ENCODE measurements at regions not wholly inside any gene's neighbourhood (a gene's known extent, or its start where the extent isn't known, plus 50 kb on each side); places are given as distances from the start of the nearest gene placed in this dataset.
A peak's percentile ranks its signal among the peaks of the same experiment; 100 is the strongest.

DNA sequence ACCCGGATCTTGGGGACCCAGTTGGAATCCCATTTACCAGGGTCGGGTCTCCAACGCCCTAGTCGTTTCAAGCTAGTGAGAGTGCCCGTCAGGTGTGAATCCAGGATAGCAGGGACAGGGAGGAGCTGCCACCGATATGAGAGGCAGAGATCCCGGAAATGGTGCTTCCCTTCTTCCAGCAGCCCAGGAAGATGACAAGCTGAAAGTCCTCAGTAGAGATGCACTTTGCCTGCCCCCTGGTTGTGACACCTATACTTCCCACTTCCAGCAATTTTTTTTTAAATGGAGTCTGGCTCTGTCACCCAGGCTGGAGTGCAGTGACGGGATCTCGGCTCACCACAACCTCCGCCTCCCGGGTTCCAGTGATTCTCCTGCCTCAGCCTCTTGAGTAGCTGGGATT is 503.0 kb downstream of the NTRK3 start:
- BruUV-seq (replicated peaks), result no TSS peak
- Histone ChIP-seq H3K79me1 (ENCODE audit: low read depth in 1 of 2, low read length in 2 of 2) (no peaks in the 10 kb centered on the region), H3K9me3 (ENCODE audit: control insufficient read depth, insufficient read depth, low read length) (no peaks in the 10 kb centered on the region), H3K4me1 (ENCODE audit: control insufficient read depth, insufficient read depth, low read length) (peaks cover 14% of the 10 kb centered on the region), H3K18ac (ENCODE audit: low read depth, low read length) (no peak overlapping the region), H3K14ac (replicated peaks; ENCODE audit: low read depth, low read length) (no peak overlapping the region), H2BK120ac (ENCODE audit: low read depth, low read length) (peak overlapping the region; percentile 26; the same call in 1 of the 2 replicates), H3K56ac (ENCODE audit: extremely low read depth, insufficient read depth, low read length) (no peak overlapping the region), H3K36me3 (ENCODE audit: control insufficient read depth, insufficient read depth, low read length) (no peaks in the 10 kb centered on the region), H4K20me1 (ENCODE audit: insufficient read depth, low read length) (no peaks in the 10 kb centered on the region), H4K8ac (ENCODE audit: low read depth in 2 of 2, low read length in 2 of 2) (peak overlapping the region in 1 of 2 experiments; percentile 55; a peak in 2 of 4 replicates), H3K9me1 (ENCODE audit: insufficient read depth, low read length) (peaks cover under 1% of the 10 kb centered on the region; the same call in 1 of the 2 replicates), H4K91ac (ENCODE audit: insufficient read depth, low read depth, low read length) (peak overlapping the region; percentile 68), H2AFZ (replicated peaks; ENCODE audit: low read length, poor library complexity) (no peak overlapping the region), H3K4me2 (ENCODE audit: low read depth, low read length) (no peak overlapping the region), H2BK5ac (ENCODE audit: low read depth, low read length, poor library complexity, severe bottlenecking) (no peak overlapping the region), H3K9ac (ENCODE audit: low read depth, low read length) (no peak overlapping the region), H3K27ac (ENCODE audit: insufficient read depth, low read length) (no peak overlapping the region), H2BK20ac (ENCODE audit: low read depth, low read length) (no peak overlapping the region; the same call in 1 of the 2 replicates), H2AK5ac (ENCODE audit: low read depth, low read length) (no peak overlapping the region; the same call in 1 of the 2 replicates), H3K27me3 (ENCODE audit: control insufficient read depth, insufficient read depth, low read length) (no peaks in the 10 kb centered on the region), H4K5ac (ENCODE audit: low read depth, low read length) (no peak overlapping the region), H3K4me3 (ENCODE audit: insufficient read depth, low read depth, low read length) (no peak overlapping the region), H2AK9ac (replicated peaks; ENCODE audit: low read depth, low read length, poor library complexity) (no peak overlapping the region), H3K4ac (ENCODE audit: low read depth, low read length) (peak overlapping the region; percentile 15; the same call in 1 of the 2 replicates), H2BK15ac (ENCODE audit: low read depth, low read length) (0 out of 3 replicates have a peak overlapping the region, but pooled peaks have one; percentile 24), H3K23ac (ENCODE audit: low read depth, low read length) (no peak overlapping the region)
- dilution Hi-C loops (cut with HindIII; ENCODE audit: low sequenced_read_pairs, unreplicated experiment) (no loop called here), in situ Hi-C loops (cut with MboI; ENCODE audit: low sequenced_read_pairs) (no loop called here), intact Hi-C loops (cut with micrococcal nuclease) (loop anchor here (2.0 to 5.0 kb wide), 2 partner anchors 64 to 117 kb away; no protein-coding TSS in a partner anchor)
- no peak for DNase-seq
- POLR2A ChIA-PET (ENCODE audit: unreplicated experiment), result no interaction called here
- no peak for TF ChIP-seq RAD21 (IDR thresholded peaks at IDR 0.05; ENCODE audit: low read length)
- CTCF ChIA-PET, result no interaction called here
- no peak for ATAC-seq (ENCODE audit: low read depth)
- 89% methylated on average over 5 of the region's 11 CpGs; no CpG with 5 or more reads in 1 of the 2 experiments for WGBS, 2 experiments (ENCODE audit: extremely low coverage in 2 of 2, insufficient read length in 1 of 2)
